Tibial artery (tissue), 4 donors: ENCODE measurements at regions not wholly inside any gene's neighbourhood (a gene's known extent, or its start where the extent isn't known, plus 50 kb on each side); places are given as distances from the start of the nearest gene placed in this dataset.

Experiments
- DNase-seq, 2 donors: peaks; one replicate each; pipeline ENCODE4 v3.0.0-alpha.2; 2019
- H3K27ac ChIP-seq, 2 donors: fragments of 200-600 bp; sonication (generic) in 1 of 2; 1 replicate in 1 of 2; 2 replicates in 1 of 2; pipeline ENCODE4 v1.5.1; 2018 to 2019; ENCODE audit warnings: mild to moderate bottlenecking in 1 of 2
- H3K27me3 ChIP-seq, 2 donors: fragments of 200-600 bp; sonication (generic) in 1 of 2; one replicate each; pipeline versions ENCODE4 v1.5.1 to v1.6.0; 2016 to 2019
- H3K36me3 ChIP-seq, 3 donors: fragments of 200-600 bp; sonication (generic) in 2 of 3; one replicate each; pipeline ENCODE4 v1.5.1; 2016 to 2019; ENCODE audit warnings: mild to moderate bottlenecking in 2 of 3
- H3K4me1 ChIP-seq, 4 donors: fragments of 200-600 bp; sonication (generic) in 2 of 4; 1 replicate in 3 of 4; 2 replicates in 1 of 4; pipeline ENCODE4 v1.5.1; 2016 to 2019
- H3K4me3 ChIP-seq, 2 donors: fragments of 200-600 bp; sonication (generic) in 1 of 2; 1 replicate in 1 of 2; 2 replicates in 1 of 2; pipeline ENCODE4 v1.5.1; 2018 to 2019; ENCODE audit warnings: mild to moderate bottlenecking in 2 of 2
- H3K9me3 ChIP-seq, 3 donors: fragments of 200-600 bp; sonication (generic) in 1 of 3; one replicate each; pipeline ENCODE4 v1.5.1; 2016 to 2019
- CTCF ChIP-seq, 2 experiments: fragments of 200-600 bp in 1 of 2; fragments of 450-650 bp in 1 of 2; IDR thresholded peaks; one replicate each; pipeline ENCODE4 v1.5.1; 2017 to 2019; ENCODE audit warnings: antibody characterized with exemption in 2 of 2, mild to moderate bottlenecking in 1 of 2, moderate library complexity in 1 of 2
- intact Hi-C: fragments of 100-400 bp; cut with DNase I; formaldehyde crosslinking; loops from one replicate; pipeline ENCODE4 v1.15.0; 2023; ENCODE audit warnings: low total_unique reads

GRCh38 chr6:66054967-66055366, 347.9 kb upstream of the EYS start:
- TF ChIP-seq CTCF (IDR thresholded peaks at IDR 0.05), result no peak
- intact Hi-C loops, result no loop called here
- no peaks in the 10 kb centered on the region for H3K27me3 ChIP-seq
- no peak for DNase-seq
- no peak overlapping the region for H3K4me3 ChIP-seq
- no peak overlapping the region for H3K27ac ChIP-seq
- H3K9me3 ChIP-seq, result no peaks in the 10 kb centered on the region
- H3K4me1 ChIP-seq, result no peaks in the 10 kb centered on the region
- H3K36me3 ChIP-seq, result no peaks in the 10 kb centered on the region

- TF ChIP-seq CTCF (IDR thresholded peaks at IDR 0.05), result no peak
- Histone ChIP-seq H3K9me3 (no peaks in the 10 kb centered on the region), H3K27ac (no peak overlapping the region), H3K4me3 (no peak overlapping the region), H3K4me1 (no peaks in the 10 kb centered on the region), H3K27me3 (no peaks in the 10 kb centered on the region), H3K36me3 (no peaks in the 10 kb centered on the region)
- intact Hi-C loops, result no loop called here
- no peak for DNase-seq
Observed at GRCh38 chr6:66051812-66052211, 344.8 kb upstream of the EYS start.

GRCh38 chr6:66048684-66049474, 341.9 kb upstream of the EYS start:
- intact Hi-C loops, result no loop called here
- no peak overlapping the region for H3K4me3 ChIP-seq
- no peaks in the 10 kb centered on the region for H3K4me1 ChIP-seq
- H3K27me3 ChIP-seq, result no peaks in the 10 kb centered on the region
- no peaks in the 10 kb centered on the region for H3K9me3 ChIP-seq
- no peak for TF ChIP-seq CTCF (IDR thresholded peaks at IDR 0.05)
- no peak overlapping the region for H3K27ac ChIP-seq
- no peak for DNase-seq
- no peaks in the 10 kb centered on the region for H3K36me3 ChIP-seq

- intact Hi-C loops, result no loop called here
Observed at GRCh38 chr6:66032626-66033025, 325.6 kb upstream of the EYS start.

GRCh38 chr6:66029391-66029790, 322.4 kb upstream of the EYS start:
- Histone ChIP-seq H3K9me3 (no peaks in the 10 kb centered on the region), H3K4me1 (no peaks in the 10 kb centered on the region), H3K4me3 (no peak overlapping the region), H3K36me3 (no peaks in the 10 kb centered on the region), H3K27me3 (no peaks in the 10 kb centered on the region), H3K27ac (no peak overlapping the region)
- intact Hi-C loops, result no loop called here
- TF ChIP-seq CTCF (IDR thresholded peaks at IDR 0.05), result no peak
- no peak for DNase-seq

More at GRCh38 chr6:66032626-66033025, 325.6 kb upstream of the EYS start:
- no peaks in the 10 kb centered on the region for H3K4me1 ChIP-seq
- H3K36me3 ChIP-seq, result no peaks in the 10 kb centered on the region
- no peak overlapping the region for H3K27ac ChIP-seq
- TF ChIP-seq CTCF (IDR thresholded peaks at IDR 0.05), result no peak
- H3K4me3 ChIP-seq, result no peak overlapping the region
- no peaks in the 10 kb centered on the region for H3K9me3 ChIP-seq
- H3K27me3 ChIP-seq, result no peaks in the 10 kb centered on the region
- DNase-seq, result no peak
